Thyroid gland (tissue), 4 donors: ENCODE measurements at regions not wholly inside any gene's neighbourhood (a gene's known extent, or its start where the extent isn't known, plus 50 kb on each side); places are given as distances from the start of the nearest gene placed in this dataset.

Source experiments
- POLR2A ChIP-seq, 2 donors: fragments of 450-650 bp; IDR thresholded peaks; one replicate each; pipeline ENCODE4 v1.6.1; 2017; ENCODE audit warnings: antibody characterized with exemption in 2 of 2, mild to moderate bottlenecking in 2 of 2, moderate library complexity in 1 of 2
- TF ChIP-seq, protein P1 (sequence below), 6 experiments: fragments of 200-600 bp in 3 of 6; fragments of 450-650 bp in 3 of 6; sonication (generic) in 3 of 6; IDR thresholded peaks; one replicate each; pipeline ENCODE4 v1.5.1; 2016 to 2019; ENCODE audit warnings: antibody characterized with exemption in 6 of 6, mild to moderate bottlenecking in 2 of 6, inconsistent platforms in 1 of 6, moderate library complexity in 1 of 6

DNA sequence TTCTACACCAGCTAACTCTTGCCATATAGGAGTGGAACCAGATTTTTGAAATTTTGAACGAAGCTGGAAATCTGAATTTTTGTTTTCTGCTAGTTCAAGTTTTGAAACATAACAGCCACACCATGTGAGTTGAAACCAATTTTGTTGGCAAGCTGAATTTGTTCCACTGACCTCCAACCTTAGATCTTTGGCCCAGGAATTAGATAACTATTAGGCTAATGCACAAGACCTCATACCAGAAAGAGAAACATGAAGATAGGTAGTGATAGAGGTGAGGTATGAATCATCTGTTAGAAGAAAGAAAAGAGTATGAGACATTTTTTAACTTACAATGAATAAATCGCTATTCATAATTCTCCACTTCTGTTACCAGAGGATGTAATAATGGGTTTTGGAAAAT, 76.8 kb upstream of the ACSL1 start:
- TF ChIP-seq, protein P1, sequence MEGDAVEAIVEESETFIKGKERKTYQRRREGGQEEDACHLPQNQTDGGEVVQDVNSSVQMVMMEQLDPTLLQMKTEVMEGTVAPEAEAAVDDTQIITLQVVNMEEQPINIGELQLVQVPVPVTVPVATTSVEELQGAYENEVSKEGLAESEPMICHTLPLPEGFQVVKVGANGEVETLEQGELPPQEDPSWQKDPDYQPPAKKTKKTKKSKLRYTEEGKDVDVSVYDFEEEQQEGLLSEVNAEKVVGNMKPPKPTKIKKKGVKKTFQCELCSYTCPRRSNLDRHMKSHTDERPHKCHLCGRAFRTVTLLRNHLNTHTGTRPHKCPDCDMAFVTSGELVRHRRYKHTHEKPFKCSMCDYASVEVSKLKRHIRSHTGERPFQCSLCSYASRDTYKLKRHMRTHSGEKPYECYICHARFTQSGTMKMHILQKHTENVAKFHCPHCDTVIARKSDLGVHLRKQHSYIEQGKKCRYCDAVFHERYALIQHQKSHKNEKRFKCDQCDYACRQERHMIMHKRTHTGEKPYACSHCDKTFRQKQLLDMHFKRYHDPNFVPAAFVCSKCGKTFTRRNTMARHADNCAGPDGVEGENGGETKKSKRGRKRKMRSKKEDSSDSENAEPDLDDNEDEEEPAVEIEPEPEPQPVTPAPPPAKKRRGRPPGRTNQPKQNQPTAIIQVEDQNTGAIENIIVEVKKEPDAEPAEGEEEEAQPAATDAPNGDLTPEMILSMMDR (IDR thresholded peaks at IDR 0.05): no peak
- TF ChIP-seq POLR2A (IDR thresholded peaks at IDR 0.05): no peak
